ENCODE measurements at regions not wholly inside any gene's neighbourhood (a gene's known extent, or its start where the extent isn't known, plus 50 kb on each side); places are given as distances from the start of the nearest gene placed in this dataset.

GRCh38 chr9:16964228-16964627 lies 93.8 kb upstream of the BNC2 start:
- Histone ChIP-seq H3K79me2 (ENCODE audit: control insufficient read depth in 1 of 2, insufficient read depth in 2 of 2, low read length in 2 of 2) (no peaks in the 10 kb centered on the region), H2AK5ac (ENCODE audit: low read depth, low read length) (no peak overlapping the region), H4K20me1 (replicated peaks in 1 of 2; ENCODE audit: control insufficient read depth in 1 of 2, insufficient read depth in 2 of 2, low read length in 2 of 2) (no peaks in the 10 kb centered on the region), H3K56ac (replicated peaks; ENCODE audit: insufficient read length, low read depth, low read length) (no peak overlapping the region), H3K23me2 (ENCODE audit: low read depth, low read length) (no peaks in the 10 kb centered on the region; the same call in 1 of the 2 replicates), H2BK15ac (ENCODE audit: low read length) (no peak overlapping the region), H3K14ac (ENCODE audit: insufficient read length) (no peak overlapping the region), H2BK20ac (ENCODE audit: low read length) (no peak overlapping the region), H2BK12ac (ENCODE audit: low read depth, low read length) (0 out of 2 replicates have a peak overlapping the region, but pooled peaks have one; percentile 39), H3K4me2 (ENCODE audit: insufficient read depth in 1 of 2, low read depth in 2 of 2, low read length in 2 of 2) (no peak overlapping the region), H4K5ac (ENCODE audit: insufficient read length, low read depth, low read length) (no peak overlapping the region), H2BK5ac (ENCODE audit: low read depth, low read length) (no peak overlapping the region), H3K79me1 (ENCODE audit: low read depth, low read length) (no peaks in the 10 kb centered on the region), H3K18ac (ENCODE audit: extremely low read depth, low read length) (no peak overlapping the region), H3K4me3 (ENCODE audit: extremely low read depth in 1 of 4, insufficient read depth in 2 of 4, low read depth in 3 of 4, low read length in 4 of 4) (no peak overlapping the region), H3K9me3 (ENCODE audit: insufficient read depth in 2 of 2, low read depth in 1 of 2, low read length in 1 of 2) (no peaks in the 10 kb centered on the region), H3K23ac (ENCODE audit: insufficient read length) (no peak overlapping the region), H3K27ac (ENCODE audit: low read depth, low read length) (no peak overlapping the region), H4K8ac (ENCODE audit: extremely low read depth, insufficient read depth, low read length) (no peak overlapping the region), H3K27me3 (replicated peaks in 1 of 4; ENCODE audit: control insufficient read depth in 3 of 4, extremely low read depth in 1 of 4, insufficient read depth in 3 of 4, low read length in 3 of 4) (no peaks in the 10 kb centered on the region), H3K9ac (replicated peaks in 1 of 4; ENCODE audit: extremely low read depth in 1 of 4, low read depth in 3 of 4, low read length in 3 of 4) (no peak overlapping the region), H3K4me1 (replicated peaks in 1 of 4; ENCODE audit: control insufficient read depth in 3 of 4, insufficient read depth in 4 of 4, low read length in 3 of 4) (no peaks in the 10 kb centered on the region), H2AFZ (ENCODE audit: low read length) (no peak overlapping the region), H2BK120ac (replicated peaks; ENCODE audit: low read depth, low read length) (no peak overlapping the region), H4K91ac (replicated peaks; ENCODE audit: insufficient read length, low read length) (no peak overlapping the region), H3K4ac (replicated peaks; ENCODE audit: insufficient read length, low read depth, low read length) (no peak overlapping the region), H3K36me3 (ENCODE audit: control insufficient read depth in 2 of 4, insufficient read depth in 4 of 4, low read length in 3 of 4) (no peaks in the 10 kb centered on the region)
- 94% methylated on average over 10 of the region's 10 CpGs; no CpG with 5 or more reads in 1 of the 2 experiments for WGBS, 2 experiments (ENCODE audit: extremely low coverage in 1 of 2, insufficient coverage in 1 of 2, insufficient read length in 1 of 2, insufficient replicate concordance in 2 of 2, low coverage in 1 of 2, low lambda C conversion rate in 2 of 2, missing lambda C conversion rate in 1 of 2)
- no peak for TF ChIP-seq SP1 (IDR thresholded peaks at IDR 0.05; ENCODE audit: low read depth, low read length)
- no peak for TF ChIP-seq ASH2L (IDR thresholded peaks at IDR 0.05; ENCODE audit: low read length)
- TF ChIP-seq SIX5 (IDR thresholded peaks at IDR 0.05; ENCODE audit: low read depth, low read length) = no peak
- FAIRE-seq (no peak), DNase-seq (ENCODE audit: low read depth in 1 of 2, low spot score in 2 of 2) (no peak)
- CTCF ChIA-PET (ENCODE audit: partially characterized antibody) = no interaction called here
- POLR2A ChIA-PET (ENCODE audit: partially characterized antibody) = no interaction called here

All from H1 (cell line).